SU-DHL-6 (cell line): ENCODE measurements at regions not wholly inside any gene's neighbourhood (a gene's known extent, or its start where the extent isn't known, plus 50 kb on each side); places are given as distances from the start of the nearest gene placed in this dataset.

Source experiments
- EZH2phosphoT487 ChIP-seq: fragments of 200-600 bp; sonication (generic), shearing (Covaris generic); conservative IDR thresholded peaks from 2 replicates; pipeline ENCODE4 v1.6.1; 2018; ENCODE audit warnings: mild to moderate bottlenecking, antibody characterized with exemption, low read length, moderate library complexity, mixed read lengths
- TF ChIP-seq, protein P1 (sequence below): fragments of 200-600 bp; sonication (generic); IDR thresholded peaks from one replicate; pipeline ENCODE4 v1.5.1; 2017; ENCODE audit warnings: antibody characterized with exemption, mild to moderate bottlenecking, low read length, moderate library complexity; ENCODE audit not compliant: insufficient read depth, poor library complexity, severe bottlenecking

DNA sequence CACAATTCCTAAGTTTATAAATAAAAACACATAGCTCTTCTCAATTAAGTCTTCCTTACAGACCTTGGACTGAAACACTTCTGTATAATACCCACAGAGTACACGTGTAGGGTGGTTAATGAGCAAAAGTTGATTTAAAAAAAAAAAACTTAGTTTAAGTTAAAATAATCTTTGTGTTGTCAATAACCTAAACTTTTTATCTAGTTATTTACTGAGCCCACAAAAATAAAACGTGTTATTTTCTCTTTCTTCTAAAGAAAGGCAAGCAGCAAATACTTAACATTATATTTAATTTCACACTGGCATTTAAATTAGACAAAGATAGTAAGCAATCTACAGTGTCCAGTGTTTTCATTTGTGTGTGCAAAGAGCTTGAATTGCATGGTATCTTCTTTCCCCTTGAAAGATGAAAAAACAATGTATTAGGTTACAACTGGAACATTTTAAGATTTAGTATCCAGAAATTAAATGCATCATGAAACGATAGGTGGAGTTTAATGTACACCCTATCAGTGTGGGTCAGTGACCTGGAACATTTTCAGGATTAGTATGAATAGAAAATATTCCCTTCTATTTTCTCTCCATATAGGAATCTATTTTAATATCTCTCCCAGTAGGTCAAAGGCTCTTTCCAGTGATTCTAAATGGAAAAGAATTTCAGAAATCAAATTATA is 1014.8 kb downstream of the NR2F1-AS1 start:
- TF ChIP-seq EZH2phosphoT487 = no peak
- TF ChIP-seq, protein P1, sequence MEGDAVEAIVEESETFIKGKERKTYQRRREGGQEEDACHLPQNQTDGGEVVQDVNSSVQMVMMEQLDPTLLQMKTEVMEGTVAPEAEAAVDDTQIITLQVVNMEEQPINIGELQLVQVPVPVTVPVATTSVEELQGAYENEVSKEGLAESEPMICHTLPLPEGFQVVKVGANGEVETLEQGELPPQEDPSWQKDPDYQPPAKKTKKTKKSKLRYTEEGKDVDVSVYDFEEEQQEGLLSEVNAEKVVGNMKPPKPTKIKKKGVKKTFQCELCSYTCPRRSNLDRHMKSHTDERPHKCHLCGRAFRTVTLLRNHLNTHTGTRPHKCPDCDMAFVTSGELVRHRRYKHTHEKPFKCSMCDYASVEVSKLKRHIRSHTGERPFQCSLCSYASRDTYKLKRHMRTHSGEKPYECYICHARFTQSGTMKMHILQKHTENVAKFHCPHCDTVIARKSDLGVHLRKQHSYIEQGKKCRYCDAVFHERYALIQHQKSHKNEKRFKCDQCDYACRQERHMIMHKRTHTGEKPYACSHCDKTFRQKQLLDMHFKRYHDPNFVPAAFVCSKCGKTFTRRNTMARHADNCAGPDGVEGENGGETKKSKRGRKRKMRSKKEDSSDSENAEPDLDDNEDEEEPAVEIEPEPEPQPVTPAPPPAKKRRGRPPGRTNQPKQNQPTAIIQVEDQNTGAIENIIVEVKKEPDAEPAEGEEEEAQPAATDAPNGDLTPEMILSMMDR = no peak
